ENCODE measurements at regions not wholly inside any gene's neighbourhood (a gene's known extent, or its start where the extent isn't known, plus 50 kb on each side); places are given as distances from the start of the nearest gene placed in this dataset.

GRCh38 chr4:144799486-144799885, 153.5 kb downstream of the HHIP start:
- Mint-ChIP-seq H3K27me3 (ENCODE audit: unreplicated experiment) (peaks cover 24% of the 10 kb centered on the region), H3K36me3 (ENCODE audit: unreplicated experiment) (no peaks in the 10 kb centered on the region), H3K4me3 (ENCODE audit: unreplicated experiment) (no peak overlapping the region), H3K4me1 (ENCODE audit: unreplicated experiment) (no peaks in the 10 kb centered on the region), H3K9me3 (ENCODE audit: unreplicated experiment) (peaks cover 33% of the 10 kb centered on the region), H3K27ac (ENCODE audit: unreplicated experiment) (no peak overlapping the region)
- DNase-seq (ENCODE audit: extremely low spot score, unreplicated experiment): no peak
- no peak for TF ChIP-seq CTCF (IDR thresholded peaks at IDR 0.05)

GRCh38 chr4:144801731-144802130, 155.8 kb downstream of the HHIP start:
- H3K9me3 Mint-ChIP-seq (ENCODE audit: unreplicated experiment): peaks cover 27% of the 10 kb centered on the region
- no peaks in the 10 kb centered on the region for H3K4me1 Mint-ChIP-seq (ENCODE audit: unreplicated experiment)
- no peak overlapping the region for H3K4me3 Mint-ChIP-seq (ENCODE audit: unreplicated experiment)
- peaks cover 2% of the 10 kb centered on the region for H3K36me3 Mint-ChIP-seq (ENCODE audit: unreplicated experiment)
- DNase-seq (ENCODE audit: extremely low spot score, unreplicated experiment): no peak
- peaks cover 17% of the 10 kb centered on the region for H3K27me3 Mint-ChIP-seq (ENCODE audit: unreplicated experiment)
- H3K27ac Mint-ChIP-seq (ENCODE audit: unreplicated experiment): no peak overlapping the region
- TF ChIP-seq CTCF (IDR thresholded peaks at IDR 0.05): no peak

GRCh38 chr4:144808034-144808433, 162.1 kb downstream of the HHIP start:
- H3K27ac Mint-ChIP-seq (ENCODE audit: unreplicated experiment): no peak overlapping the region
- H3K4me3 Mint-ChIP-seq (ENCODE audit: unreplicated experiment): no peak overlapping the region
- peaks cover 23% of the 10 kb centered on the region for H3K9me3 Mint-ChIP-seq (ENCODE audit: unreplicated experiment)
- no peak for TF ChIP-seq CTCF (IDR thresholded peaks at IDR 0.05)
- no peaks in the 10 kb centered on the region for H3K4me1 Mint-ChIP-seq (ENCODE audit: unreplicated experiment)
- H3K36me3 Mint-ChIP-seq (ENCODE audit: unreplicated experiment): peaks cover 8% of the 10 kb centered on the region
- H3K27me3 Mint-ChIP-seq (ENCODE audit: unreplicated experiment): peaks cover 6% of the 10 kb centered on the region
- no peak for DNase-seq (ENCODE audit: extremely low spot score, unreplicated experiment)

- H3K9me3 Mint-ChIP-seq (ENCODE audit: unreplicated experiment): peaks cover 19% of the 10 kb centered on the region
- peaks cover 8% of the 10 kb centered on the region for H3K36me3 Mint-ChIP-seq (ENCODE audit: unreplicated experiment)
- H3K27ac Mint-ChIP-seq (ENCODE audit: unreplicated experiment): no peak overlapping the region
- H3K4me1 Mint-ChIP-seq (ENCODE audit: unreplicated experiment): no peaks in the 10 kb centered on the region
- H3K4me3 Mint-ChIP-seq (ENCODE audit: unreplicated experiment): peak overlapping the region; percentile 61
- peaks cover 8% of the 10 kb centered on the region for H3K27me3 Mint-ChIP-seq (ENCODE audit: unreplicated experiment)
- TF ChIP-seq CTCF (IDR thresholded peaks at IDR 0.05): no peak
- DNase-seq (ENCODE audit: extremely low spot score, unreplicated experiment): no peak
Observed at GRCh38 chr4:144809056-144809640, 163.2 kb downstream of the HHIP start.

GRCh38 chr4:144816668-144817067, 170.7 kb downstream of the HHIP start:
- Mint-ChIP-seq H3K4me1 (ENCODE audit: unreplicated experiment) (peaks cover 15% of the 10 kb centered on the region), H3K4me3 (ENCODE audit: unreplicated experiment) (no peak overlapping the region), H3K36me3 (ENCODE audit: unreplicated experiment) (no peaks in the 10 kb centered on the region), H3K27ac (ENCODE audit: unreplicated experiment) (no peak overlapping the region), H3K9me3 (ENCODE audit: unreplicated experiment) (peaks cover 5% of the 10 kb centered on the region), H3K27me3 (ENCODE audit: unreplicated experiment) (peaks cover 21% of the 10 kb centered on the region)
- no peak for DNase-seq (ENCODE audit: extremely low spot score, unreplicated experiment)
- TF ChIP-seq CTCF (IDR thresholded peaks at IDR 0.05): no peak

All from osteocyte (in vitro differentiated cells).